HG03066 (cell line): ENCODE measurements at regions not wholly inside any gene's neighbourhood (a gene's known extent, or its start where the extent isn't known, plus 50 kb on each side); places are given as distances from the start of the nearest gene placed in this dataset.

Experiments
- ATAC-seq: cut with Tn5 transposase; IDR thresholded peaks from one replicate; pipeline ENCODE4 v1.9.1; 2021; ENCODE audit warnings: low read depth; ENCODE audit not compliant: unreplicated experiment

GRCh38 chr12:91613223-91613779 is 430.7 kb upstream of the DCN start:
- ATAC-seq = no peak

- ATAC-seq = no peak
These were observed 427.9 kb upstream of the DCN start for GRCh38 chr12:91610561-91610960.

- ATAC-seq = no peak
These were observed 426.7 kb upstream of the DCN start for GRCh38 chr12:91609283-91609682.

- no peak for ATAC-seq
These were observed 425.9 kb upstream of the DCN start for GRCh38 chr12:91608542-91608941.

GRCh38 chr12:91606662-91607377 is 424.2 kb upstream of the DCN start:
- ATAC-seq = no peak

- ATAC-seq = no peak
These were observed 422.3 kb upstream of the DCN start for GRCh38 chr12:91604897-91605296.

GRCh38 chr12:91603060-91603459 is 420.4 kb upstream of the DCN start:
- ATAC-seq = no peak

GRCh38 chr12:91601054-91601453 is 418.4 kb upstream of the DCN start:
- no peak for ATAC-seq

GRCh38 chr12:91594715-91595114 is 412.1 kb upstream of the DCN start:
- ATAC-seq = no peak

- ATAC-seq = no peak
These were observed 409.0 kb upstream of the DCN start for GRCh38 chr12:91591639-91591987.

GRCh38 chr12:91590966-91591638 is 408.5 kb upstream of the DCN start:
- no peak for ATAC-seq

- no peak for ATAC-seq
These were observed 406.3 kb upstream of the DCN start for GRCh38 chr12:91588874-91589454.

GRCh38 chr12:91586015-91586414 is 403.4 kb upstream of the DCN start:
- ATAC-seq = no peak

- ATAC-seq = no peak
These were observed 400.2 kb upstream of the DCN start for GRCh38 chr12:91582811-91583210.

- no peak for ATAC-seq
These were observed 397.1 kb upstream of the DCN start for GRCh38 chr12:91579516-91580263.

- no peak for ATAC-seq
These were observed 395.2 kb upstream of the DCN start for GRCh38 chr12:91577586-91578539.

GRCh38 chr12:91576432-91576831 is 393.8 kb upstream of the DCN start:
- no peak for ATAC-seq

- ATAC-seq = no peak
These were observed 393.0 kb upstream of the DCN start for GRCh38 chr12:91575630-91576029.

GRCh38 chr12:91574975-91575374 is 392.4 kb upstream of the DCN start:
- no peak for ATAC-seq

- ATAC-seq = no peak
These were observed 391.8 kb upstream of the DCN start for GRCh38 chr12:91574391-91574790.
